C4-2B (cell line): ENCODE measurements at regions not wholly inside any gene's neighbourhood (a gene's known extent, or its start where the extent isn't known, plus 50 kb on each side); places are given as distances from the start of the nearest gene placed in this dataset.

Experiments
- CTCF ChIP-seq: fragments of 450-650 bp; conservative IDR thresholded peaks from 2 replicates; pipeline ENCODE4 v1.5.1; 2017; ENCODE audit warnings: mild to moderate bottlenecking
- ZFX ChIP-seq: fragments of 450-650 bp; IDR thresholded peaks from 2 replicates; pipeline ENCODE4 v1.6.1; 2017

GRCh38 chr16:56041556-56042140 is 149.6 kb upstream of the GNAO1 start:
- TF ChIP-seq CTCF, result peak; percentile 49
- no peak for TF ChIP-seq ZFX
